Calu3 (cell line): ENCODE measurements at regions not wholly inside any gene's neighbourhood (a gene's known extent, or its start where the extent isn't known, plus 50 kb on each side); places are given as distances from the start of the nearest gene placed in this dataset.

Experiments
- BruUV-seq: library from RNA; stranded (reverse); fragments of 400-500 nt; replicated peaks from 2 replicates; lab custom pipeline; 2021; lab: Mats Ljungman, UMichigan
- CTCF ChIA-PET: fragments of 300-600 bp; sonication (Branson Sonifier 250); formaldehyde crosslinking; loops from one replicate; lab custom pipeline; 2022; ENCODE audit warnings: antibody characterized with exemption; lab: Charles Lee
- DNase-seq: peaks from one replicate; pipeline ENCODE4 v3.0.0; 2022
- H3K27ac Mint-ChIP-seq: one replicate; pipeline ENCODE4 v1.8.0; 2022; ENCODE audit warnings: mixed read lengths; ENCODE audit not compliant: unreplicated experiment
- H3K27me3 Mint-ChIP-seq: one replicate; pipeline ENCODE4 v1.8.0; 2022; ENCODE audit warnings: mixed read lengths; ENCODE audit not compliant: unreplicated experiment
- H3K36me3 Mint-ChIP-seq: one replicate; pipeline ENCODE4 v1.8.0; 2022; ENCODE audit warnings: mild to moderate bottlenecking, moderate library complexity, mixed read lengths; ENCODE audit not compliant: insufficient read depth, unreplicated experiment
- H3K4me1 Mint-ChIP-seq: one replicate; pipeline ENCODE4 v1.8.0; 2022; ENCODE audit warnings: mild to moderate bottlenecking, low read depth, mixed read lengths; ENCODE audit not compliant: unreplicated experiment
- H3K4me3 Mint-ChIP-seq: one replicate; pipeline ENCODE4 v1.8.0; 2022; ENCODE audit warnings: mild to moderate bottlenecking, low read depth, moderate library complexity, mixed read lengths; ENCODE audit not compliant: unreplicated experiment
- H3K9me3 Mint-ChIP-seq: one replicate; pipeline ENCODE4 v1.8.0; 2022; ENCODE audit warnings: low read depth, mixed read lengths; ENCODE audit not compliant: unreplicated experiment
- intact Hi-C: fragments of 100-400 bp; cut with micrococcal nuclease; formaldehyde crosslinking; loops from one replicate; pipeline ENCODE4 v1.10.0; 2022; ENCODE audit not compliant: unreplicated experiment
- TF ChIP-seq, protein P1 (sequence below): fragments of 200-600 bp; IDR thresholded peaks from one replicate; pipeline ENCODE4 v1.8.0; 2022; ENCODE audit warnings: antibody characterized with exemption; ENCODE audit not compliant: unreplicated experiment

DNA sequence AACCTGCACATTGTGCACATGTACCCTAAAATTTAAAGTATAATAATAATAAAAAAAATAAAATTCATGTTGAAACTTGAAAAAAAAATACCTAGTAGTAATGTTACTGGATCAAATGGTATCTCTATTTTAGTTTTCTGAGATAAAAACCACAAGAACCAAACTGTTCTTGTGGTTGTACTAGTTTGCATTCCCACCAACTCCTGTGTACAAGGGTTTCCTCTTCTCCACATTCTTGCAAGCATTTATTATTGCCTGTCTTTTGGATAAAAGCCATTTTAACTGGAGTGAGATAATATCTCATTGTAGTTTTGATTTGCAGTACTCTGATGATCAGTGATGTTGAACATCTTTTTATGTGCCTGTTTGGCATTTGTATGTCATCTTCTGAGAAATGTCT is 177.7 kb downstream of the KIF20B start:
- CTCF ChIA-PET, result no interaction called here

DNA sequence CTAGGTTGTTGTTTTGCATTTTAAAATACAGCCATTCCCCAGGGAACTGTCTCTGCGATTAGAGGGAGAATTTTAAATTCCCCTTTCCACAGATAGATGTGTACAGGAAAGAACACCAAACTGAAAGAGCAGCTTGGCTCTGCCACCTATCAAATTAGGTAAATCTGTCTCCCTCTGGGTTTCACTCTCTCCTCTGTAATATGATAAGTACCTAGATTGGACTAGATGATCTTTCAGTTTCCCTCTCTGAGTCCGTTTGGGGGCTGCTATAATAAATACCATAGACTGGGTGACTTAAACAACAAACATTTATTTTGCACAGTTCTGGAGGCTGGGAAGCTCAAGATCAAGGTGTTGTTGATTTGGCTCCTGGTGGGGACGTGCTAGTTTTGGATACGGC is 186.0 kb downstream of the KIF20B start:
- TF ChIP-seq, protein P1, sequence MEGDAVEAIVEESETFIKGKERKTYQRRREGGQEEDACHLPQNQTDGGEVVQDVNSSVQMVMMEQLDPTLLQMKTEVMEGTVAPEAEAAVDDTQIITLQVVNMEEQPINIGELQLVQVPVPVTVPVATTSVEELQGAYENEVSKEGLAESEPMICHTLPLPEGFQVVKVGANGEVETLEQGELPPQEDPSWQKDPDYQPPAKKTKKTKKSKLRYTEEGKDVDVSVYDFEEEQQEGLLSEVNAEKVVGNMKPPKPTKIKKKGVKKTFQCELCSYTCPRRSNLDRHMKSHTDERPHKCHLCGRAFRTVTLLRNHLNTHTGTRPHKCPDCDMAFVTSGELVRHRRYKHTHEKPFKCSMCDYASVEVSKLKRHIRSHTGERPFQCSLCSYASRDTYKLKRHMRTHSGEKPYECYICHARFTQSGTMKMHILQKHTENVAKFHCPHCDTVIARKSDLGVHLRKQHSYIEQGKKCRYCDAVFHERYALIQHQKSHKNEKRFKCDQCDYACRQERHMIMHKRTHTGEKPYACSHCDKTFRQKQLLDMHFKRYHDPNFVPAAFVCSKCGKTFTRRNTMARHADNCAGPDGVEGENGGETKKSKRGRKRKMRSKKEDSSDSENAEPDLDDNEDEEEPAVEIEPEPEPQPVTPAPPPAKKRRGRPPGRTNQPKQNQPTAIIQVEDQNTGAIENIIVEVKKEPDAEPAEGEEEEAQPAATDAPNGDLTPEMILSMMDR, result no peak
- no peak for DNase-seq
- Mint-ChIP-seq H3K4me1 (no peaks in the 10 kb centered on the region), H3K27ac (no peak overlapping the region), H3K27me3 (no peaks in the 10 kb centered on the region), H3K4me3 (no peak overlapping the region), H3K36me3 (no peaks in the 10 kb centered on the region), H3K9me3 (peaks cover 3% of the 10 kb centered on the region)
- BruUV-seq, result no TSS peak
- intact Hi-C loops, result no loop called here
- CTCF ChIA-PET, result no interaction called here

More for the DNA sequence above, 177.7 kb downstream of the KIF20B start:
- no peak for DNase-seq
- Mint-ChIP-seq H3K4me1 (no peaks in the 10 kb centered on the region), H3K9me3 (peaks cover 11% of the 10 kb centered on the region), H3K36me3 (no peaks in the 10 kb centered on the region), H3K27ac (no peak overlapping the region), H3K4me3 (no peak overlapping the region), H3K27me3 (no peaks in the 10 kb centered on the region)
- BruUV-seq, result no TSS peak
- intact Hi-C loops, result no loop called here
- TF ChIP-seq, protein P1, result no peak

DNA sequence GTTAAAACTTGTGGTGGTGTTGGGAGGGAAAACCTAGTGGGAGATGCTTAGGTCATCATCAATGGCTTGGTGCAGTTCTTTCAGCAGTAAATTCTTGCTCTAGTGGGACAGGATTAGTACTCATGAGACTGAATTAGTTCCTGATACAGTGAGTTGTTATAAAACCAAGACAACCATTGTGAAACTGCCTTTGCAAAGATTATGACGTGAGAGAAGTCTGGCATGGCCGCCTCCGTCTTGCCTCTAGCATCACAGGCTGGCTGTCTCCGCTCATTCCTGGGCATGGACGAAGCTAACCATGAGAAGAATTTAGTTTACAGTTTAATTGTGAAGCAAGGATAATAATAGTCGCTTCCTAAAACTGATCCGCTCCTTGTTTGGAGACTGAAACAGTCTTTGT is 186.4 kb downstream of the KIF20B start:
- Mint-ChIP-seq H3K4me3 (no peak overlapping the region), H3K9me3 (no peaks in the 10 kb centered on the region), H3K27me3 (no peaks in the 10 kb centered on the region), H3K36me3 (no peaks in the 10 kb centered on the region), H3K4me1 (no peaks in the 10 kb centered on the region), H3K27ac (no peak overlapping the region)
- CTCF ChIA-PET, result no interaction called here
- DNase-seq, result no peak
- TF ChIP-seq, protein P1, result no peak
- intact Hi-C loops, result no loop called here
- BruUV-seq, result no TSS peak

DNA sequence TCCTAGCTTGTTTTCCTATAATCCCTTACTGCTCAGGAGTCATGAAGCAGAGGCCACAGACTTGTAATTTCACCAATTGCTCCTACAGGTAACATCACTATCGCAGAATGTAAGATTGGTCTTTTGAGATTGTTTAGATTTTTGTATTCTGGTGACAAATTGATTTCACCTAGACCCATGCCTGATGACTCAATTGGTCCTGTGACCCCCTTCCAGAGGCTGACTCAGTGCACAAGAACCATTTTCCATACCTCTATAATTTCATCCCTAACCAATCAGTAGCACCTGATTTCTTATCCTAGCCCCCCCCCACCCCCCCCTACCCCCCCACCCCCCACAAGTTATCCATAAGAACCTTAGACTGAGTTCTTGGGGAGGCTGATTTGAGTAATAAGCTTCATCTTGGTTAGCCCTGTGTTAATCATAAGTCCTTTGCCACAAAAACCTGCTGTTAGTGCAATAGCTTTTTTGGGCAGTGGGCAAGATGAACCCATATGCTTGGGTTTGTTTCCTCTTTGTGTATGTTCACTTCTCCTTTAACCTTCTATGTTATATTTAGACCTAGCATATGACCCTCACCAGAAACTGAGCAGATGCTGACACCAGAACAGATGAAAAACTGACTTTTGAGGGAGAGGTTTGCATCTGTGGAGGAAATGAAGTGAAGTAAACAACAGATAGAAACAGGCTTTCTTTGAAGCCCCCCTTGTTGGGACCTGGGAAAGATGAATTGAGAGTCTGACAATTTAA is 187.1 kb downstream of the KIF20B start:
- H3K27me3 Mint-ChIP-seq, result no peaks in the 10 kb centered on the region
- no peak overlapping the region for H3K4me3 Mint-ChIP-seq
- no peaks in the 10 kb centered on the region for H3K4me1 Mint-ChIP-seq
- intact Hi-C loops, result no loop called here
- BruUV-seq, result no TSS peak
- H3K9me3 Mint-ChIP-seq, result no peaks in the 10 kb centered on the region
- CTCF ChIA-PET, result no interaction called here
- TF ChIP-seq, protein P1, result no peak
- no peak for DNase-seq
- no peaks in the 10 kb centered on the region for H3K36me3 Mint-ChIP-seq
- H3K27ac Mint-ChIP-seq, result no peak overlapping the region
